Liver (tissue), 3 donors: ENCODE measurements at regions not wholly inside any gene's neighbourhood (a gene's known extent, or its start where the extent isn't known, plus 50 kb on each side); places are given as distances from the start of the nearest gene placed in this dataset.

Experiments
- EGR1 ChIP-seq, 2 donors: IDR thresholded peaks; 2 replicates each; pipeline ENCODE4 v1.6.1; 2016 to 2018; ENCODE audit warnings: antibody characterized with exemption in 2 of 2, low read depth in 2 of 2
- HNF4A ChIP-seq, 2 donors: conservative IDR thresholded peaks; 2 replicates each; pipeline ENCODE4 v1.6.1; 2016; ENCODE audit warnings: antibody characterized with exemption in 2 of 2, mild to moderate bottlenecking in 2 of 2
- RAD21 ChIP-seq, 2 donors: IDR thresholded peaks; 2 replicates each; pipeline ENCODE4 v1.6.1; 2016; ENCODE audit warnings: antibody characterized with exemption in 2 of 2, mild to moderate bottlenecking in 2 of 2
- REST ChIP-seq: IDR thresholded peaks from 2 replicates; pipeline ENCODE4 v1.6.1; 2016; ENCODE audit warnings: antibody characterized with exemption, mild to moderate bottlenecking
- YY1 ChIP-seq: IDR thresholded peaks from 2 replicates; pipeline ENCODE4 v1.6.1; 2016; ENCODE audit warnings: antibody characterized with exemption, mild to moderate bottlenecking
- TF ChIP-seq, protein P1 (sequence below): fragments of 150-350 bp; IDR thresholded peaks from 2 replicates; pipeline ENCODE4 v1.5.1; 2017; ENCODE audit warnings: improper control_type of control experiment, low read depth, low read length; ENCODE audit not compliant: missing input control
- TF ChIP-seq, protein P2 (sequence below): IDR thresholded peaks from 2 replicates; pipeline ENCODE4 v1.6.1; 2016; ENCODE audit warnings: antibody characterized with exemption
- donor health status: healthy.
- donor health status: healthy.

DNA sequence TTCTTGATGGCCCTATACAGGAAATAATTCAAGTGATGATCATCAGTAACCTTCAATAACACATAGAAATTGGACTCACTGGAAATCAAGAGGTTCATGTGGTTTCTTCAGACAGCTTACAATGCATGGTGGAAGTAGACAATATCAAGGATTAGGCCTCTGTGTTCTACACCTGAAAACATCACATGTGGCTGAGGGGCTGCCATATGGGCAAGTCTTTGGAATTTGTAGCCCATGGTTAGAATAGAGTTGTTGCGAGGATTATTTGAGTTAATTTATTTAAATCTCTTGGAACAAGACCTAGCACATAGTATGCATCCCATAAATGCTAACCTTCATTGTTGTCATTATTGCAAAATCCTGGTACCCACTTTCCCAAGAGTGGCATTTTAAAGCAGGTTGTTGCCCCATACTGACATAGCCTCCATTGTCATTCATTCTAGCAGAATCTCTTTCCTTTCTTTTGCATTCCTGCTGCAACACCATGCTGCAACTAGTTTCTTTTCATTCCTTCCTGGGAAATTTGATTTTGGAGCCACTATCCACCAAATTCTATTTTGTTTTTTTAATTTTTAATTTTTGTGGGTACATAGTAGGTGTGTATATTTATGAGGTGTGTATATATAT, 352.7 kb upstream of the NAV3 start:
- TF ChIP-seq, protein P1, sequence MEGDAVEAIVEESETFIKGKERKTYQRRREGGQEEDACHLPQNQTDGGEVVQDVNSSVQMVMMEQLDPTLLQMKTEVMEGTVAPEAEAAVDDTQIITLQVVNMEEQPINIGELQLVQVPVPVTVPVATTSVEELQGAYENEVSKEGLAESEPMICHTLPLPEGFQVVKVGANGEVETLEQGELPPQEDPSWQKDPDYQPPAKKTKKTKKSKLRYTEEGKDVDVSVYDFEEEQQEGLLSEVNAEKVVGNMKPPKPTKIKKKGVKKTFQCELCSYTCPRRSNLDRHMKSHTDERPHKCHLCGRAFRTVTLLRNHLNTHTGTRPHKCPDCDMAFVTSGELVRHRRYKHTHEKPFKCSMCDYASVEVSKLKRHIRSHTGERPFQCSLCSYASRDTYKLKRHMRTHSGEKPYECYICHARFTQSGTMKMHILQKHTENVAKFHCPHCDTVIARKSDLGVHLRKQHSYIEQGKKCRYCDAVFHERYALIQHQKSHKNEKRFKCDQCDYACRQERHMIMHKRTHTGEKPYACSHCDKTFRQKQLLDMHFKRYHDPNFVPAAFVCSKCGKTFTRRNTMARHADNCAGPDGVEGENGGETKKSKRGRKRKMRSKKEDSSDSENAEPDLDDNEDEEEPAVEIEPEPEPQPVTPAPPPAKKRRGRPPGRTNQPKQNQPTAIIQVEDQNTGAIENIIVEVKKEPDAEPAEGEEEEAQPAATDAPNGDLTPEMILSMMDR, result no peak
- TF ChIP-seq RAD21 (IDR thresholded peaks at IDR 0.05), result no peak
- no peak for TF ChIP-seq EGR1 (IDR thresholded peaks at IDR 0.05; ENCODE audit: low read depth in 2 of 2)
- TF ChIP-seq, protein P2, sequence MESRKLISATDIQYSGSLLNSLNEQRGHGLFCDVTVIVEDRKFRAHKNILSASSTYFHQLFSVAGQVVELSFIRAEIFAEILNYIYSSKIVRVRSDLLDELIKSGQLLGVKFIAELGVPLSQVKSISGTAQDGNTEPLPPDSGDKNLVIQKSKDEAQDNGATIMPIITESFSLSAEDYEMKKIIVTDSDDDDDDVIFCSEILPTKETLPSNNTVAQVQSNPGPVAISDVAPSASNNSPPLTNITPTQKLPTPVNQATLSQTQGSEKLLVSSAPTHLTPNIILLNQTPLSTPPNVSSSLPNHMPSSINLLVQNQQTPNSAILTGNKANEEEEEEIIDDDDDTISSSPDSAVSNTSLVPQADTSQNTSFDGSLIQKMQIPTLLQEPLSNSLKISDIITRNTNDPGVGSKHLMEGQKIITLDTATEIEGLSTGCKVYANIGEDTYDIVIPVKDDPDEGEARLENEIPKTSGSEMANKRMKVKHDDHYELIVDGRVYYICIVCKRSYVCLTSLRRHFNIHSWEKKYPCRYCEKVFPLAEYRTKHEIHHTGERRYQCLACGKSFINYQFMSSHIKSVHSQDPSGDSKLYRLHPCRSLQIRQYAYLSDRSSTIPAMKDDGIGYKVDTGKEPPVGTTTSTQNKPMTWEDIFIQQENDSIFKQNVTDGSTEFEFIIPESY, result no peak
- TF ChIP-seq YY1, result no peak
- TF ChIP-seq REST, result no peak
- TF ChIP-seq HNF4A (conservative IDR thresholded peaks at IDR 0.05), result no peak
